HG02678 (cell line): ENCODE measurements at regions not wholly inside any gene's neighbourhood (a gene's known extent, or its start where the extent isn't known, plus 50 kb on each side); places are given as distances from the start of the nearest gene placed in this dataset.
"Not testable (repeated sequence)": the region's sequence is repeated elsewhere in the genome, so short reads cannot be mapped to it uniquely, and the experiment has no call there.

Experiments used
- ATAC-seq: cut with Tn5 transposase; IDR thresholded peaks from one replicate; pipeline ENCODE4 v1.9.1; 2021; ENCODE audit warnings: mild to moderate bottlenecking, moderate library complexity; ENCODE audit not compliant: unreplicated experiment

DNA sequence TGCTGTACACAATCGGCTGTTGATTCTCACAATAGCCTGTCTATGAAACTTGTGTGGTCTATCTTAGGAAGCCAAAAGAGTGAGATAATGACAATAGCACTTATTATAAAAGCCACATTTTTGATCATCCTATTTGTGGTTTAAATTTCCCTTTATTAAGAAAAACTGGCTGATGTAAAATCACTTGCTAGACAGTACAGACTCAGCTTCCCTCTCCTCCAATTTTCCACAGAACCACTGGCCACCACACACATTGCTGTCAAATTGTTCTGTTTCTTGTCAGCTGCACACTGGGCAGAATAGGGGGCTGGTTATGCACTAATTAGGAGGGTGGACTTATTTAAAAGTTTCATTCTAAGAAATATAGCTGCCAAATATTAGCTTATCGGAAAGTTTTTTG lies 425.9 kb downstream of the EPHA3 start:
- no peak for ATAC-seq

DNA sequence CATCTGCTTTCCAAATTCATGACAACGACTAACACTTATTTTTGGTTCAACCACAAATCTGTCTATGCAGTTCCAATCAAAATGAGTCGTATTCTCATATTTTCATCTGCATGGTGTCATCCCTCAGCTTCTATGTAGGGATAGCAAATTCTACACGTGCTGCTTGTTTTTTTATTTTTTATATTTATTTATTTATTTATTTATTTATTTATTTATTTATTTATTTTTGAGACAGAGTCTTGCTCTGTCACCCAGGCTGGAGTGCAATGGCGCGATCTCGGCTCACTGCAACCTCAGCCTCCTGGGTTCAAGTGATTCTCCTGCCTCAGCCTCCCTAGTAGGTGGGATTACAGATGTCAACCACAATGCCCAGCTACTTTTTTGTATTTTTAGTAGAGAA lies 447.2 kb downstream of the EPHA3 start:
- ATAC-seq: not testable (repeated sequence)

DNA sequence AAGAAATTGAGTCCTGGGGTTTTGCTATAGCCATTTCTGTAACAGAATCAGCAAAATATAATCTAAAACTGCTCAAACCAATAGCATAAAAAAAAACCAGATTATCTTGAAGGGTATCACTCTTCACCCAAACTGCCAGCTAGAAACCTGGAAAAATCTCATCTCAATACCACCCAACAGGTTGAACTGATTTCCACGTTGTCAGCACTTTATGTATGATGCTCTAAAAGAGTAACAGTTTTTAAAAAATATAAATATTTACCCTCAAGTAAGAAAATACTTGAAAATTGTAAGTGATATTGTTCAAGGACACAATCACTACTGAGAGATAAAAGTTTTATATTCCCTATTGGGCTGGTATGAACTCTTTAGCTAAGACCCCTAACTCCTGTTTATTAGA lies 451.3 kb downstream of the EPHA3 start:
- ATAC-seq: no peak

DNA sequence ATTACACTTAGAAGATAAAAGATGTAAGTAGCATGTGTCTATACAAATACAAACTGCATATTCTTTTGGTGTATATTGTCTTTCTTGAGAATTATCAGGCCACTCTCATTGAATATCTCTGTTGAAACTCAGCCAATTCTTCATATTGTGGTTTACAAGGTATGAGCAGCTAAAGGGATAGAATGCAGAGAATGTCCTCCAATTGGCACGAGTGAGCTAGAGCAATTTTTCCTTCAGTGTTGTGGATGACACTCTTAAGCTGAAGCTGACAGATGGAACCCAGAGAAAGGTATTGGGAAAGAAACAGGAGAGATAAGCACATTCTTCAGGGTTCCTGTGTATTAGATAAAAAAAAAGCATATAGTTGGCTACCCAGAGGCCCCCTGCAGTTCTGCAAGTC lies 453.1 kb downstream of the EPHA3 start:
- ATAC-seq: no peak

DNA sequence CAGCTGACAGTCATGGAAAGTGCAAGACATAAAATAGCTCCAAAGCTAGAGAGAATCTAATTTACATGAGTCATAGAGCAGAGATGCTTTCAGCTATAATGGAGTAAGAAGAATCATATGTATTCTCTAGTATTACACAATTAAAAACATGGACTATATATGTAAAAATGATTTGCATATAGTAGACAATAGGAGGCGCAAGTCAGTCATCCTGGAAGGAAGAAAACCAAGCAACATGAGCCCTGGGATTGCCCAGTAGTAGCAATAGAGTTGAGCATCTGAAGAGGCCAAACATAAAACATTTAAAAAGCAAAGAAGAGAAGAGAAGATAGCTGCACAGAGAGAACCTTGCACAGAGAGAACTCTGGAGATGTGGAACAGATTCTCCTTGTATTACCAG lies 455.0 kb downstream of the EPHA3 start:
- ATAC-seq: no peak

DNA sequence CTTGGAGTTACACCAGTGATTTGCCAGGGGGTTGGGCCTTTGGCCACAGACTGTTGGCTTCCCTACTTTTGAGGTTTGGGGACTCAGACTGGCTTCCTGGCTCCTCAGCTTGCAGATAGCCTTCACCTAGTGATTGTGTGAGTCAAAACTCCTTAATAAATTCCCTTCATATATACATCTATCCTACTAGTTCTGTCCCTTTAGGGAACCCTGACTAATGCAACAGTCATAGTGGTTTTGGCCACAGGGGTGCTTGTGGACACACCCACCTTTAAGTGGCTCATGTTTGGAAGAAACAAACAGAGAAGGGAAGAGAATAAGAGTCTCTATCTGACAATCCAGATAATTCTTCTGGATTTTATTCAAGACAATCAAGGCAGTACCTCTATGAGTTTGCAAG lies 457.7 kb downstream of the EPHA3 start:
- ATAC-seq: no peak

DNA sequence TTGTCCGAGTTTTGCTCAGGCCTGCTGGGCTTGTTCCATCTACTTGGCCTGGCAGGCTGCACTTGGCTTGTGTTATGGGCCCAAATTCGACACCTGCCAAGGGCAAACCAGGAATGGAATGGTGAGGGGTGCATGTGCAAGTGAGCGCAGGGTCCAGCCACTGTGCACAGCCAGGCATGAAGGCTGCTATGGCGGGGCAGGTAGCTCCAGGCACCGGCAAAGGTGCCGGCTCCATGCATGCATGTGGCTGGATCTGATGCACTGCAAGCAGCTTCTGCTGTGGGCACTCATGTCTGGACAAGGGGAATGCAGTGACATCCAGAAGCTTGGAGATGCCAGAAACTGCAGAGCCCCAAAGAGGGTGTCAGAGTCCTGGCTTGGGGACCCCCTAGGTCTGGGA lies 463.0 kb downstream of the EPHA3 start:
- no peak for ATAC-seq

DNA sequence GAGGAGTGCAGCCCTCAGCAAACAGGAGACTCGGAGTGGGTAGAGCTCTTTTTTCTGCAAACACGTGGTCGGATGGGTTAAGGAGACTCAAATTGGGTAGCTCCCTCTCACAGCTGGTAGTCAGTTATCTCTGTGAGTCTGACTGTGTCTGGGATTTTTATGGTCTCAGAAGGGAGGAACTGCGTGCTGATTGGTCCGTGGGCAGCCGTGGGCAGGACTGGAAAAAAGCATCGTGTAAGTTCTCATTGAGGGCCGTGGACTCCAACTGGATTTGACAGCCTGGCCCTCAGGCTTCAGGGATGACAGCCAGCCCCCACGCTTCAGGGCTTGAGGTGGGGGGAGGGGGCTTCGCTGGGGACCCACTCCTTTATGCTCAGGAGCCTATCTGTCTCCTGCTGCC lies 463.9 kb downstream of the EPHA3 start:
- no peak for ATAC-seq

DNA sequence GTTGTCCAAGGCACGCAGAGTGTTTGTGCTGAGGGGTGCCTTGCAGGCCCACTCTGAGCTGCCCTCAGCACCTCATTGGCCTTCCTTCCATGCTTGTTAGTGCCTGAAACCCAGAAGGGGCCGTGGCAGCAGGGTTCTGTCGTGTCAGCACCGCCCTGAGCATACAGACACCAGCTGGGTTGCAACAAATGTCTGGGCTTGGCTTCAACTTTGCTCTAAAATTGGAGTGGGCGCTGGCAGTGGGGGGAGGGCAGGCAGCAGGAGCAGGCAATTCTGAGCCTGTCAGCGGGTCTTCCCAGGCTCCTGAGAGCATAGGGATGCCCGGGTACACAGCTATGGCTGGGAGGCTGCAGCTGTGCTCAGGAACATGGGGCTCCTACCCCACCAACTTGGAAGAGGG lies 464.3 kb downstream of the EPHA3 start:
- ATAC-seq: no peak

DNA sequence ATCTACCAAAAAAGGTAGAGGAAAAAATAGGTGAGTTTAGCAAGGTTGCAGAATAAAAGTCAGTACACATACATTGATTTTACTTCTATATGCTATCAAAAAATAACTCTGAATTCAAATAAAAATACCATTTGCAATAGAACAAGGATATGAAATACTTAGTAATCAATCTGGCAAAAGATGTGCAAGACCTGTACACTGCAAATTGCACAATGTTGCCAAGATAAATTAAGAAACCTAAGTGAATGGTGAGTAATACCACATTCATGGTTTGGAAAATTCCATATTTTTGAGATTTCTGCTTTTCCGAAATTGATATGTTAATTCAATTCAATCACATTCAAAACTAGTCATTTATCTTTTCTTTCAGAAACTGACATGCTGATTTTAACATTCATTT lies 464.8 kb downstream of the EPHA3 start:
- ATAC-seq: no peak

DNA sequence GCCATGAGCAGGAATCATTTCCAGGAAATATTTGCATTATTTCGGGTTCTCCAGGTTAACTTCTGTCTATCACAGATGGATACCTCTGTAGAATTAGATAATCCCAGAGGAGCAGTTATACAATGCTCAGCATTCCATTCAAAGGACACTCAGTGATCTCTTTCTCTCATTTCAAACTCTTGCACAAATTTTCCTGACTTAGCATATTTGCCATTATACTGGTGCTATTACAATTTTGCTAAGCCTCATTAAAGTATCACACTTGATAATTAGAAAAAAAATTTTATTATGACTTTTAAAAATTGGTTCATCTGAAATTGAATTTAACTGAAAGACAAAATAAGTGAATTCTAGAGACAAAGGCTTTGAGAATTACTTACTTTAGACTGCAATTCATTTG lies 469.0 kb downstream of the EPHA3 start:
- no peak for ATAC-seq

DNA sequence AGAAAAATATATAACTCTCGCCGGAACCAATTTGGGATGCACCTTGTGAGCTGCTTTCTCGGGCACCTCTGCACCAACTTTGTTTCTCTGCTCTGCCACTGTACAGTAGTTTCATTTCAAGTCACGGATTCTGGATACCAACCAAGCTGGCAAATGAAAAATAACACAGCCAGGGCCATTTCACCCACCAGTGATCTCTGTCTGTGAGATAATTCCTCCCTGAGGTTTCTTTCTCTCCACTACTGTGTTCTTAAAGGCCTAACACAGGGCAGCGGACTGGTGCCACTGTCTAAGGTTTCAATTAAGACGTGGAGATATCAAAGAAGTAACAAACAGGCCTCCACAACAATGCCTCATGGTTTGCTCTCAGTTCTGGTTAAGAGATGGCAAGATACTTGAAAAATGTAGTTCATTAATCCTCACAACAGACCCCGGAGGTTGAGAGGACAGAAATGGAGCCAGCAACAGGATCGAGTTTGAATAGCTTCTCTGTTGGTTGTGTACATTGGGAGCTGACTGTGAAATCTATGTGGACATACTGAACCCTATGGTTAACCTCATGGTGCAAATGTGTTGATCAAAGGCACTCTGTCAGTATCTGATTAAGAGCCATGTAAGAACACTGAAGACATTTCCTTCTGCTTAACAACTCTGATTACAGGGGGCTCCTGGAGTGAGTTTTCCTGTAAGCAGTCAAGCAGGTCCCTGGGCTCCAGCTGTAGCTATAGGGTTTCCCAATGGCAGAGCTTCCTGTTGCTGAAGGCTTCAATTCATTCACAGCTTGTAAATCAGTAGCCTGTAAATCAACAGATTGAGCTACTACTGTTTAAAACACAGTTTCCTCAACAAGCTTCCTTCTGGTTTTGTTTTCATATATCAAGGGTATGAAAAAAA lies 470.5 kb downstream of the EPHA3 start:
- no peak for ATAC-seq

DNA sequence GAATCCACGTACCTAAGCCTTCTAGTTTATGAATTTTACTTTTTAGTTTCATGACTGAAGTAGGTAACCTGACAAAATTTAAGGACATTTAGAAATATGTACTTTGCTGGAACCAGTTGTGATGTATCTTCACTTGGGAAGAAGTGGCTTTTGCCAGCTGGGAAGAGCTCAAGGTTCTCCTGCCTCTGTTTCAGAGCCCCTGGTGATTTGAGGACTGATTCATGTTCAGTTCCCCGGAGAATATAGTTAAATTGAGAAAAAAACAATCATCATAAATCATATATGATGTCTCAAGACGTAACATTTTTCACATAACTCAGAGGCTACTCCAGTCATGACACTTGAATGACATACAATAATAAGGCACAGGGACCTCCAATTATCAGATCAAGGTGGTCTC lies 473.4 kb downstream of the EPHA3 start:
- no peak for ATAC-seq

DNA sequence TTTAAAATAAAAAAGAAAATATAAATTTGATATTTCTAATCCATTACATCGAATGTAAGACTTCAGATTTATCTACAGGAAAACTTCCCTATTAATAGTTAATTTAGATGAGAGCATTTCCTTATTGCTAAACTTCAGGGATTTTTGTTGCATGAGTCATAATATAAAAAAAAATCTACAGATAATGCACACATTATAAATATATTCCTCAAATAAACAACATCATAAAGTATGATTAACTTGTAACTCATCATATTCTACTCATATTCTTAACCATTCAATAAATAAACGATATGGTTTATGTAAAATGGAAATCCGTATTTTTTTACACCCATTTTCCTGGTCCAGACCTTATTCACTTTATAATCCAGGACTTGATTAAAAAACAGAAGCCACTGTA lies 477.0 kb downstream of the EPHA3 start:
- ATAC-seq: no peak

DNA sequence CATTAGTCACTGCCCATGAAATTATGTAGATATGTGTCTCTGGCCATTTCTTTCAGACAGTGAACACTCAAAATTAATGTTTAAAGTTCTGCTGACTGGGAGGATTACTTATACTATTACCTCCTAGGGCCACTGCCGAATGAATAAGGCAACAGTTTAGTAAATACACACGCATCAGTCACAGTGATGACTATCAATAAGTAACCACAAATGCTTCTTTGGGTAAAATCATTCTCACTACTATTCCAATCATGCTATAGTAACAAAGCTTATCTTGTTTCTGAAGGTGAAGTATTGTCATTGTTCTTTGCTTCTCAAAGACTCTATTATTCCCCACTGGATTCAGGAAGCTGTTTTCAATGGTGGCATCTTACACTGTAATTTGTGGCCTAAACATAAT lies 478.8 kb downstream of the EPHA3 start:
- no peak for ATAC-seq

DNA sequence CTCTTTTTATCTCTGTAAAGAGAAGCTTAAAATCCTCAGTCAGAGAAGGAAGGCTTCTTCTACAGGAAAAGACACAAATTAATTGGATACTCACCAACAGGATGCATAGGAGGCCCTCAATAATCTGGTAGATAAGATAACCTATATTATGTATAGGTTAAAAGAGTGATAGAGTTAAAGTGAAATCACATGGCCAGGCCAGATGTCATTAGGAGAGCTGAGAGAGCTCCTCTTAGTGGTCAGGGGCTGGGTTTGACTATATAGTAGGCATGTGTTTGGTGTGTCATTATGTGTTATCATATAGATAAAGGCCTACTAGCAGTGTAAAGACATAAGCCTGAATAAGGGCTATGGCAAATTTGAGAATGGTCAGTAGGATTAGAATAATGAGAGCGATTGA lies 479.3 kb downstream of the EPHA3 start:
- ATAC-seq: no peak

DNA sequence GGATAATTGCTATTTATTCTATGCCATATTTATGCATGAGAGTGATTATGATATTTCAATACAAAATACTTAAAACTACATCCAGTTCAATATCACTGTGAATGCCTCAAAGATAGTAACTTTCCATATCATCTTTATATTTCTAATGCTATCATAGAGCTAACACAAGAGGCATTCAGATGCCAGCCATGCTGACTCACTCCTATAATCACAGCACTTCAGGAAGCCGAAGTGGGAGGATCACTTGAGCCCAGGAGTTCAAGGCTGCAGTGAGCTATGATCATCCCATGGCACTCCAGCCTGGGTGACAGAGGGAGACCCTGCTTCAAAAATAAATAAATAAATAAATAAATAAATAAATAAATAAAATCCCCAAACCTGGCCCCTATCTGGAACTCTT lies 498.7 kb downstream of the EPHA3 start:
- ATAC-seq: no peak

DNA sequence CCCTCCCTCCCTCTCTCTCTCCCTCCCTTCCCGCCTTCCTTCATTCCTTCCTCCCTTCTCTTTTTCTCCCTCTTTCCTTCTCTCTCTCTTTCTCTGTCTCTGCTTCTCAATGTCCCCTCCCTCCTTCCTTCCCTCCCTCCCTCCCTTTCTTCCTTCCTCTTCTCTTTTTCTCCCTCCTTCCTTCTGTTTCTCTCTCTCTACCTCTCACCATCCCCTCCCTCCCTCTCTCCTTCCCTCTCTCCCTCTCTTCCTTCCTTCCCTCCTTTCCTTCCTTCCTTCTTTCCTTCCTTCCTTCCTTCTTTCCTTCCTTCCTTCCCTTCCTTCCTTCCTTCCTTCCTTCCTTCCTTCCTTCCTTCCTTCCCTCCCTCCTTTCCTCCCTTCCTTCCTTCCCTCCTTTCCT lies 504.6 kb downstream of the EPHA3 start:
- ATAC-seq: no peak

DNA sequence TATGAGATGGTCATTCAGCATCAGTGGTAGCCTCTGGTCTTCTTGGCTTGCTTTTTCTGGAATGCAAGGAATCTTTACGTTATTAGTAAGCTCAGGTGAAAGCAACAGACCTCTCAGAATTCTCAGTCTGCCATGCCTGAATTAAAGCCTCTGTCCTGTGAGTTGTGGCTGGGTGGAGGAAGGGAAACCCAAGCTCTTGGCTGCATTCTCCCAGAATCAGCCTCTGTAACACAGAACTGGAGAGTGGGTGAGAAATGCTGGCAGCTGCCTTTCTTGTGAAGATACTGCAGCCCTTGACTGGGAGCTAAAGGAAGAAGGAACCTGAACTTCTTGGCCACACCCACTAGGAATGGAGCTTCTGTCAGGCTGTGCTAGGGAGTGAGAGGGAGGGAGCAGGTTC lies 505.8 kb downstream of the EPHA3 start:
- ATAC-seq: no peak

DNA sequence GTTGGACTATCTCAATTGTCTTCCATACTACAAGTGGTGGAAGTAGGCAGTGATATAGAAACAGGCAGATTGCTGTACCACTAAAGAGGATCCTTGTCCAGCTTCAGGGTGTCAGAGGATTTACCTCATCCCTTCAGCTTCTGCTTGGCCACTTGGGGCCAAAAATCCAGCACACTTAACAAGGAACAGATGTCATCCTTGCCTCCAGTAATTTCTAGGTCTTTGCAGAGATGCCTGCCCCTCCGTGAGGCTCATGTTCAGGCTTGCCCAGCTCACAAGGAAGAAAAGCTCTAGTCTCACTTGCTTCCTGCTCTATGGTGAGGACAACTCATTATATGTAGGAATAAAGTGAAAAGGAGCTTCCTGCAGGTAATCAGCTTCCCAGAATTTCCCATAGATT lies 510.3 kb downstream of the EPHA3 start:
- no peak for ATAC-seq

DNA sequence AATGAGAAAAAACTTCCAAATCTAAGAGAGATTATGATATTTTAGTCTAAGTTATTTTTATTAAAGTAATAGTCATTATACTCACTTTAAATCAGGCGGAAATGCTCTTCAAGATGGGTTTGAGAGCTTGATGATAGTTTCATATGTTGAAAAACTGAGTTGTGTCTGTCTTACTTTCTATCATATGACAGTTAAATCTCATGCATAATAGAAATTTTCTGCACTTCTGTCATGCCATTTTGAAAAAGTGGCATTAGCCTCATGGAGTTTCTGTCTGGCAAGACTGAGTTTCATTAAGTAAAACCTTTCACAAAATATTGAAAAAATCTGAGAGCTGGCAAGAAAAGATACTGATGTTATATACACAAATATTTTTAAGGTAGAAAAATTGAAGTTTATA lies 511.8 kb downstream of the EPHA3 start:
- ATAC-seq: no peak

DNA sequence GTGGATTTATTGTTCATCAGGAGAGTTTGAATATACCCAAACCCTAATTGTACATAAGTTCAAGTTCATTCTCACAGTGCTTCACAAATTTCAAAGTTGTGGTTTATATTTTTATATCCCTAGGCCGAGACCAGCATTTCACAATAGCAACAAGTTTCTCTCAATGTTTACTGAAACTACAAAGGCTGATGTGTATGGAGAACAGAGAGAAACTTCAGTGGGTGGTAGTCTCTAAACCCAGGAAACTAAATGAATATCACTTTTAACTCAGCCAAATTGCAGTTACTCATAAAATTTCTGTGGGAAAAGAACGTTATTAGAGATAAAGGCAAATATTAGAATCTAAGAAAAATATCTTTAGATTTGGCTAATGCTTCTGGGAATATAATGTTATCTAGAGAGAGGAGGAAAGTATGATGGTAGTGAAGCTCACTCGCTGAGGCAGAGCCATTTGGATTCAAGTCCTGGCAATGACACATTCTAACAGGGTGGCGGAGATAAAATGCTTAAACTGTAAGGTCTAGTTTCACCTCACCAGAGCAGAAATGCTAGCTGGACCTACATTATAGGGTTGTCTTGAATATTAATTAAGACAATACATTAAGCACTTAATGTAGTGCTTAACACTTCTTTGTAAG lies 514.8 kb downstream of the EPHA3 start:
- no peak for ATAC-seq

DNA sequence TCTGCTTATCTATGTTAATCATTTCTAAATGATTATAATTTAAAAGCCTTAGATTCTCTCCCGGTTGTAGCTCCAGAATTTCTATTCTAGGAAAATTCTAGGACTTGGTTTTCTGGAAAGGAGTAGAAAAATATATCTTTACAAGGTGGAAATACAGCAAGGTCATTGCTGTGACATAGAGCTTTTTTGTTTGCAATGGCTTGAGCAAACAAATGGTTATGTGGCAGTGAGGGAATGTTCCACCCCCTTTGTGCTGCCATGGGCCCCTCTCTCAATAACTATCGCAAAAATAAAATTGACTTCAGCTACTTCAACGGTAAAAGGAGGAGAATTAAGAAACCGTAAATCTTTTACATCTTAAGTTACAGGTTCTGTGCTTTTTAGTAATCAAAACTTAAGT lies 517.1 kb downstream of the EPHA3 start:
- ATAC-seq: no peak
